NCI-H82 treated with DMSO at 0.1 percent for 48 hours (cell line): ENCODE measurements at regions not wholly inside any gene's neighbourhood (a gene's known extent, or its start where the extent isn't known, plus 50 kb on each side); places are given as distances from the start of the nearest gene placed in this dataset.
"Not testable (repeated sequence)": the region's sequence is repeated elsewhere in the genome, so short reads cannot be mapped to it uniquely, and the experiment has no call there.

Experiments
- DNase-seq: peaks from one replicate; lab custom pipeline; 2025; ENCODE audit not compliant: unreplicated experiment; lab: John Stamatoyannopoulos, UW

DNA sequence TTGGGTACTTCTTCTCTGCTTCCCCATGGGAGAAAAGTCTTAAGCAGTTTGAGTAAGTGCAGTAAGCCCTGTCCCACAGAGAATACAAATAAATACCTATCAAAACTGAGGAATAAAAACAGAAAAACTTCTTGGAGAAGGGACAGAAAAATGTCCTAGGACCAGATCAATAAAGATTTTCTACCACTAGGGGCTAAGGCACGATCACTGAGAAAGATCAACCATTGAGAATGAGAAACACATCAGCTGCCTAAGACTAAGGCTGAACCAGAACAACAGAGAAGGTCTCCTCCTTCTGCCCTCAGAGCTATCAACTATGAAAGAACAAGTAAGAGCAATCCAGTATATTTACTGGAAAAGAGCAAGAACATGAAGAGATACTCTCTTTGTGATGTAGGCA, 763.6 kb upstream of the LRRTM1 start:
- DNase-seq = no peak

- DNase-seq = no peak
Measured at GRCh38 chr2:81061016-81061415, 756.5 kb upstream of the LRRTM1 start.

GRCh38 chr2:81050580-81051095, 746.1 kb upstream of the LRRTM1 start:
- no peak for DNase-seq

DNA sequence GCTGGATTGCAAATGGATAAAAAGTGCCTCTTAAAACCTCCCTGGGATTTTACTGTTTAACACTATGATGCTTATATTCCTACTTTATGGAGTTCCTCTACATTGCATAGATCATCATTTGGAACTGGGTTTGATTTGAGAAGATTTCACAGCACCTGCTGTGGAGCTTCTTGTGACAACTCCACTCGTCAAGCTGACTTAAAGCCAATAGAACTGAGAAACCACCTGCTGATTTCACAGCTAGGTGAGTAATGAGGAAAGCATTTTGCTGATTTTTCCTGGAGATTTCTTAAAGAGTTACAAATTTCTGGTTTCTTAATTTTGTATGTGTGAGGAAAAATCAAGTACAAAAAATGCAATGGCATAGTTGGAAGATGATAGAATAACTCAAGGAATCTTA, 739.1 kb upstream of the LRRTM1 start:
- no peak for DNase-seq

DNA sequence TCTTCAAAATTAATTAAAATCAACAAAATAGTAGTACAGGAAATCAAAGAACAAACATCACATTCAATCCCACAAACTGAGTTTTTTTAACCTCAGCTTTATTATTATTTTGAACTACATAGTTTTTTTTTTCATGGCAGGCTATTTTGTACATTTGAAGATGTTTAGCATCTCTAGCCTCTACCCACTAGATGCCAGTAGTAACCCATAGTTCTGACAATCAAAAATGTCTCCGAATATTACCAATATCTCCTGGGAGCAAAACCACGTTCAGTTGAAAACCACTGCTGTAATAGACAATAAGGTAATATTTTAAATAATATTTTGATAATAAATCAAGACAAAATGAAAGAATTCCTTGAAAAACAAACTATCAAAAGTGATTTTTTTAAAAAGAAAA, 702.6 kb upstream of the LRRTM1 start:
- no peak for DNase-seq

DNA sequence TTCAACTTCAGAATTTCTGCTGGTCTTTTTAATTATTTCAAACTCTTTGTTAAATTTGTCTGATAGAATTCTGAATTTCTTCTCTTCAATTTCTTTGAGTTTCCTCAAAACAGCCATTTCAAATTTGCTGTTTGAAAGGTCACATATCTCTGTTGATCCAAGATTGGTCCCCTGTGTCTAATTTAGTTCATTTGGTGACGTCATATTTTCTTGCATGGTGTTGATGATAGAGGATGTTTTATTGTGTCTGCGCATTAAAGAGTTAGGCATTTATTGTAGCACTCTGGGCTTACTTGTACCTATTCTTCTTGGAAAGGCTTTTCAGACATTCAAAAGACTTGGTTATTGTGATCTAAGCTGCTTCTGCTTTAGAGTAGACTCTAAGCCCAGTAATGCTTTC, 698.4 kb upstream of the LRRTM1 start:
- DNase-seq = no peak

GRCh38 chr2:80987466-80987865, 682.9 kb upstream of the LRRTM1 start:
- no peak for DNase-seq

DNA sequence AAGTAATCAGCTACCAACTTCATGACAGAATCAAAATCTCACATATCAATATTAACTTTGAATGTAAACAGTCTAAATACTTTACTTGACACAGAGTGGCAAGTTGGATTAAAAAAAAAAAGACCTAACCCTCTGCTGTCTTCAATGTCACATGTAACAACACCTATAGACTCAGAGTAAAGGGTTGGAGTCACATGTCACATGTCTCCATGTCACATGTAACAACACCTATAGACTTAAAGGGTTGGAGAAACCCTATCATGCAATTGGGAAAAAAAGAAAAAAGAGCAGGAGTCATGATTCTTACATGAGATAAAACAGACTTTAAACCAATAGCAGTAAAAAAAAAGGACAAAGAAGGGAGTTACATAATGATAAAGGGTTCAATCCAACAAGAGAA, 665.3 kb upstream of the LRRTM1 start:
- DNase-seq = no peak

DNA sequence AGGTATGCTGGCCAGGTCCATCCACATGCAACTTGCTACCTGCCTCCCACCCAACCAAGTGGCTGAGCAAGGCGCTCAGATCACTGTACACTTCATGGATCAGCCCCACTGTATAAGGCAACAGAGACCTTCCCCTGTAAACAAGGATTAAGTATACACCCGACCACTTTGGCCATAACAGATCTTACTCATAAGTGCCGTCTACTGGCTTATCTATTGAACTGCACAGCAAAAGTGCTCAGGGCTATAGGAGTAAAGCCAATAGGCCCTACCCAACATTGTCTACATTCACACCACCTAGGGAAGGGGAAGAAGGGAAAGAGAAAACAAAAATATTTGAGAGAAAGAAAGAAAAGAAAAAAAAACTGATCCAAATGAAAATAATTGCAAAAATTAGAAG, 663.9 kb upstream of the LRRTM1 start:
- DNase-seq = no peak

- no peak for DNase-seq
Measured at GRCh38 chr2:80947601-80948130, 643.1 kb upstream of the LRRTM1 start.

DNA sequence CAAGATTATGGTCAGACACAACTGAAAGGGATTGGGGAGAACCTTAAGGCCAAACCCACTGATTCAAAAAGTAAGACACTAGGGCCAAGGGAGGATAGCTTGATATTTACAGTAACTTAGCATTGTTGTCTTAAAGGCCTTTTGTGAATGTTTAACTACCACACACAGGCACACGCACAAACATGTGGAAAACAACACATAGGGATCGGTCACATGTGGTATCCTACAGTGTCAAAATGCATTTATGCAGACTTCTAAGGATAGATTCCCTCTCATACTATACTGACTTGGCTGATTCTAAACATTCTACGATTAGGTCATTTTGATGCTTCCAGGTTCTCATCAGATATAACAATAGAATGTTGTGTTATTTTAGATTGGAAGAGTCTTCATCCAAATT, 638.9 kb upstream of the LRRTM1 start:
- no peak for DNase-seq

DNA sequence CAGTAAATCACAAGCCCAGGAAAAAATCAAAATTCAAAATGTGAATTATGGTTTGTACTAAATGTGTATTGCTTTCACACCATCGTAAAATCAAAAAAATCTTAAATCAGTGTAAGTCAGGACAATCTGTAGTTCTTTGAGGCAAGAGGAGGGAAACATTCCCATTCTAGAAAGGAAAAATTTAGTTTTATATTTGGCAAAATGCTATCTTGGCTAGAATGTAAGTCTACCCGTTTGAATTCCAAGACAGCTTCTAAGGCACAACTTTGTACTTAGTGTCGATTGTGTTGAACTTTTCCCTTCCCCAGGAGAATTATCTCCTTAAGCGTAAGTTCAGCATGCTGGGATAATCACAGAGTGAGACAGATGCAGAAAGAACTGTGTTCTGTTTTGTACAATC, 638.2 kb upstream of the LRRTM1 start:
- no peak for DNase-seq

GRCh38 chr2:80938463-80938862, 633.9 kb upstream of the LRRTM1 start:
- no peak for DNase-seq

- DNase-seq = not testable (repeated sequence)
Measured at GRCh38 chr2:80931820-80932219, 627.3 kb upstream of the LRRTM1 start.

DNA sequence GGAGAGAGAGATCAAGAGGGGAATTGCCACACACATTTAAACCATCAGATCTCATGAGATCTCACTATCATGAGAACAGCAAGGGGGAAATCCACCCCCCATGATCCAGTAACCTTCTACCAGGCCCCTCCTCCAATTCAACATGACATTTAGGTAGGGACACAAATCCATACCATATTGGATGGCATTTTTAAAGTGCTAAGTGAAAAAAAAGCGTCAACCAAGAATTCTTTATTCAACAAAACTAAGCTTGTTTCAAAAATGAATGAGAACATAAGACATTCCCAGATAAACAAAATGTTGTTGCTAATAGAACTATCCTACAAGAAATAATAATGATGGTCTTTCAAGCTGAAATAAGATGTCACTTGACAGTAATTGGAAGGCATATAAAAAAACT, 626.2 kb upstream of the LRRTM1 start:
- DNase-seq = no peak

DNA sequence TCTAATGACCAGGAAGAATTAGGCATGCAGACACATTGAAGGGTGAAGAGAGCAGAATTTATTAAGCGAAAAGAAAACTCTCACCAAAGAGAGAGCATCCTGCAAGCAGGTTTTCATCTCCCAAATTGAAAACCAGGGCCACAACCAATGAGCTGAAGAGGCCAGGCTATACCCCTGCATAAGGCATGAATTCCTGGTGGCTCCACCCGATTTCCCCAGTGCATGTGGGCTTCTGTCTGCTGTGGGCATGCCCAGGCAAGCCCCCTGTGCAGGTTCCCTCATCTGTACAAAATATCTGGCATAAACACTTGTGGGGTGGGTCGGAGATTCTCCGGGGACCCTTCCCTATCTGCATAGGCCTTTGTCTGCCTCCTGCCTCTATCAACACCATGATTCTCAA, 621.6 kb upstream of the LRRTM1 start:
- no peak for DNase-seq

DNA sequence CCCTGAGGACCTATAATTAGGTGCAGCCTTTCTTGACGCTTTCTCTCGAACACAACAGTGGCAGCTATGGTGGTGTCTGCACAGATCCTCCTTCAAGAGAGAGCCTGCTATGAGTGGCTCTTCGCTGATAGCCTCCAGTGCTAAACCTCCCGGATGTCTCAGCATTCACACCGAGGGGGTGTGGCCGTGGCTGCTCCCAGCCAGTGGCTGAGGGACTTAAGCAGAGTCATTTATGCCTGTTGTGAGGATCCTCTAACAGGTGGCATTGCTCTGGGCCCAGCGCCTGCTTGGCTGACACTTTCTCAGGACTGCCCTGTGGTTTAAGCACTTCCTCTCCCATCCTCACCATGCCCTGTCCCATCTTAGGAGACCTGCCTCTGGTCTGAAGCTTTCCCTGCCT, 592.0 kb upstream of the LRRTM1 start:
- no peak for DNase-seq

DNA sequence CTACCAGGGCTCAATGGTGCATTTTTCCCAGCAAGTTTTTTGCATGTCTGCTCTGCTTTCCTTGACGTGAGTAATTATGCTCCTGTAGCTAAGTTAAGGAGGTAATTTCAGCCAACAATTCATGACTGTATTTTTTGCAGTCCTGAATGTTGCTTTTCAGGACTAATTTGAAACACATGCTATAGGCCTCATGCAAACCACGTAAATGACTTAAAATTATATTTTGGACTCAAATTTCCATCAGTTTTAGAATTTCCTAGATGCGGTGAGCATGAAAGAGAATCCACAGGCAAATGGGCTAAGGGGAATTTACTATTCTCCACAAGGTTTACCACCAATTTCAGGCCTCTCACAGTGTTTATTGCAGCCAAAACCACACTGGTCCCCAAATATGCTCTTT, 589.9 kb upstream of the LRRTM1 start:
- no peak for DNase-seq

DNA sequence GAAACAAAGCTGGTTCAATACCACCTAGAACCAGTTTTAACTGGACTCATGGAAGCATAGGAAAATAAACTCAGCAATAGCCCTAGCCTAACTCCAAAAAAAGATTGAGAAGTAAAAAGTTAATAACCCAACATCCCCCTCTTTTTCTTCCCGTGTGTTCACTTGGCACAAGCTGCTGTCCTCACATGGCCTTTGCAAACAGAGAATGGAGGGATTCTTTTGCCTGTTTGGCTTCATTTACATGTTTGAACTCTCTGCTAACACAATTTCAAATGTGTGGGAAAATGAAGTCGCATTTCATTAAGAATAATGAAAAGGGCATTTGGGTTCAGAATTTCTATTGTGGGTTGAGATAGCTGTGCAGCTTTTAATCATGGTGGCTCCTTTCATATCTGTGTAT, 589.2 kb upstream of the LRRTM1 start:
- DNase-seq = no peak

GRCh38 chr2:80889009-80889408, 584.5 kb upstream of the LRRTM1 start:
- DNase-seq = no peak

- no peak for DNase-seq
Measured at GRCh38 chr2:80887841-80888378, 583.4 kb upstream of the LRRTM1 start.

GRCh38 chr2:80874374-80874773, 569.8 kb upstream of the LRRTM1 start:
- DNase-seq = no peak

GRCh38 chr2:80869858-80870438, 565.4 kb upstream of the LRRTM1 start:
- DNase-seq = no peak
